ENCODE measurements at regions not wholly inside any gene's neighbourhood (a gene's known extent, or its start where the extent isn't known, plus 50 kb on each side); places are given as distances from the start of the nearest gene placed in this dataset.

- no peak for DNase-seq
- WGBS (ENCODE audit: insufficient coverage, low lambda C conversion rate): no CpG with 5 or more reads among the region's 5 CpGs
- Histone ChIP-seq H3K9me3 (ENCODE audit: control insufficient read depth, low read depth, low read length) (peaks cover 3% of the 10 kb centered on the region), H3K27ac (ENCODE audit: low read length) (no peak overlapping the region), H3K4me1 (ENCODE audit: control insufficient read depth, insufficient read depth, low read length) (no peaks in the 10 kb centered on the region), H3K36me3 (ENCODE audit: control insufficient read depth, insufficient read depth, low read length) (no peaks in the 10 kb centered on the region), H3K27me3 (ENCODE audit: control insufficient read depth, insufficient read depth, low read length) (no peaks in the 10 kb centered on the region), H3K4me3 (ENCODE audit: low read length) (no peak overlapping the region)
Measured at GRCh38 chr11:131109790-131110189, 193.5 kb upstream of the SNX19 start.

GRCh38 chr11:131111775-131112174, 195.5 kb upstream of the SNX19 start:
- no peak for DNase-seq
- Histone ChIP-seq H3K4me1 (ENCODE audit: control insufficient read depth, insufficient read depth, low read length) (no peaks in the 10 kb centered on the region), H3K27ac (ENCODE audit: low read length) (no peak overlapping the region), H3K36me3 (ENCODE audit: control insufficient read depth, insufficient read depth, low read length) (no peaks in the 10 kb centered on the region), H3K9me3 (ENCODE audit: control insufficient read depth, low read depth, low read length) (peaks cover 3% of the 10 kb centered on the region), H3K4me3 (ENCODE audit: low read length) (no peak overlapping the region), H3K27me3 (ENCODE audit: control insufficient read depth, insufficient read depth, low read length) (no peaks in the 10 kb centered on the region)
- WGBS (ENCODE audit: insufficient coverage, low lambda C conversion rate): no CpG with 5 or more reads among the region's 4 CpGs

DNA sequence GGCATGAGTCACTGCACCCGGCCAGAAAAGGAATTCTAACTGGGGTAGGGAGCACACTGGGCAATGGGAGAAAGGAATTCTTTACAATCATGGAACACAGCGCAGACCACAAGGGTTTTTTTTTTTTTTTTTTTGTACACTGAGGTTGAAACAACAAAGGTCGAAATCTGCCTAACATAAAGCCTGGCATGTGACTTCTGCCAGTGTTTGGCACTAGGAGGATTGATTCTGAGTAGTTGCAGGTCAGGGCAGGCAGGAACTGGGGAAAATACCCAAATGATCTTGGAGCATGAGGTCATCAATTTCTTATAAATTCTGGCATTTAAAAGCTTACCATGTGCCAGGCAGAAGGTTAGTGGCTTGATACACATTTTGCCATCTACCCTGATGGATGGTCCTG, 202.0 kb upstream of the SNX19 start:
- Histone ChIP-seq H3K36me3 (ENCODE audit: control insufficient read depth, insufficient read depth, low read length) (no peaks in the 10 kb centered on the region), H3K4me3 (ENCODE audit: low read length) (no peak overlapping the region), H3K4me1 (ENCODE audit: control insufficient read depth, insufficient read depth, low read length) (no peaks in the 10 kb centered on the region), H3K9me3 (ENCODE audit: control insufficient read depth, low read depth, low read length) (no peaks in the 10 kb centered on the region), H3K27ac (ENCODE audit: low read length) (no peak overlapping the region), H3K27me3 (ENCODE audit: control insufficient read depth, insufficient read depth, low read length) (no peaks in the 10 kb centered on the region)
- WGBS (ENCODE audit: insufficient coverage, low lambda C conversion rate): no CpG with 5 or more reads among the region's 3 CpGs
- DNase-seq: no peak

DNA sequence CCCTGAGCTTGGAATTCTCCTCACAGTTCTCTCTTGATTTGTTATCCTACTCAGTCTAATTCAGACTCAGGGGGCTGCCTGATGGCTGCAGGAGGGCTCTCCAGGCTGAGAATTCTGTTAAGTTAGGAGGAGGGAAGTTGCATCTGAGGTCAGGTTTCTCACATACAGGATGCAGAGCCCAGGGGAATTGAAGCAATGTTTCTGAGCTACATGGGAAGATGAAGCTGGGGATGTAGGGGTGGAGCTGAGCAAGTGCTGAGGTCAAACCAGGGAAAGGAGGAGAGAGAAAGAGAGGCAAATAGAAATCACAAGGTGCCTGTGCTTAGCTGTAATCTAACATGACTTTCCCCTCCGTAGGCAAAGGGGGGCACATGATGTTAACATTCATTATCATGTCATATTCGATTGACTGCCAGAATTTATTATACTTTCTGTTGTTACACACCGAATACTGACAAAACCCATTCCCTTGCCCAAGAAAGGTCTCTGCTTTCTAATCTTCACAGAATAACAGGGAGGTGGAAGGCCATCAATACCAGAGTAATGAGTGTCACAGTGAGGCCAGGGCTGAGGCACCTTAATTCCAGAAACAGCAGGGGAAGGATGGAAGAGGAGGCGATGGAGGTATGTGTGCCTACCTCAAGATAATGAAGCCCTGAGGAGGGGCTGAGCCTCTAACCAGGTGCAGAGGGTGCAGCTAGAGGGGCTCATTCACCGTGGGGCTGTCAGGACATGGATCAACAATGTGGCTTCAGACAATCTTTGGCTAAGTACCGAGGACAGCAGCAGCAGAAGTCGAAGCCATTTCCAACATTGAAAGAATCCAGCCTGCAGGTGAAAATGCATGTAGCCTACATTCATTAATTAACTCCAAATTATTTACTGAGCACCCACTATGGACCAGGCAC, 205.4 kb upstream of the SNX19 start:
- no peaks in the 10 kb centered on the region for H3K4me1 ChIP-seq (ENCODE audit: control insufficient read depth, insufficient read depth, low read length)
- no peaks in the 10 kb centered on the region for H3K27me3 ChIP-seq (ENCODE audit: control insufficient read depth, insufficient read depth, low read length)
- no peaks in the 10 kb centered on the region for H3K9me3 ChIP-seq (ENCODE audit: control insufficient read depth, low read depth, low read length)
- H3K36me3 ChIP-seq (ENCODE audit: control insufficient read depth, insufficient read depth, low read length): no peaks in the 10 kb centered on the region
- no peak overlapping the region for H3K27ac ChIP-seq (ENCODE audit: low read length)
- WGBS (ENCODE audit: insufficient coverage, low lambda C conversion rate): 67% methylated on average over 1 of the region's 7 CpGs
- no peak for DNase-seq
- no peak overlapping the region for H3K4me3 ChIP-seq (ENCODE audit: low read length)

DNA sequence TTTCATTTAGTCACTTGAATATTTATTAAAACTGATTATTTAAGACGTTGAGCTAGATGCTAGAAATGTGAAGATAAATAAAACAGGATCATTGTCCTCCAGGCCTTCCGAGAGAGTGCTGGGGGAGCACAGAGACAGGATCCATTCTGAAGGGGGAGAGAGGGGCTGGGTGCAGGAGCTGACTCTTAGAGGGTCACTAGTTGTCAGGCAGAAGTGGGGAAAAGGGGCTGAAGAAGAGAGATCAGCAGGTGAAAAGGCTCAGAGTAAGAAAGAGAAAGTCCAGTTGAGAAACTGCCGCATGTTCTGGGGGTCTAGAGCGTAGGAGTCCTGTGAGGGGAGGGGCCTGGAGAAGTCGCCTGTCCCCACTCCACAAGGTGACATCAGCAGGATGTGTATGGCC, 206.2 kb upstream of the SNX19 start:
- Histone ChIP-seq H3K27ac (ENCODE audit: low read length) (no peak overlapping the region), H3K27me3 (ENCODE audit: control insufficient read depth, insufficient read depth, low read length) (no peaks in the 10 kb centered on the region), H3K4me1 (ENCODE audit: control insufficient read depth, insufficient read depth, low read length) (no peaks in the 10 kb centered on the region), H3K36me3 (ENCODE audit: control insufficient read depth, insufficient read depth, low read length) (no peaks in the 10 kb centered on the region), H3K9me3 (ENCODE audit: control insufficient read depth, low read depth, low read length) (no peaks in the 10 kb centered on the region), H3K4me3 (ENCODE audit: low read length) (no peak overlapping the region)
- 83% methylated on average over 2 of the region's 5 CpGs for WGBS (ENCODE audit: insufficient coverage, low lambda C conversion rate)
- no peak for DNase-seq

DNA sequence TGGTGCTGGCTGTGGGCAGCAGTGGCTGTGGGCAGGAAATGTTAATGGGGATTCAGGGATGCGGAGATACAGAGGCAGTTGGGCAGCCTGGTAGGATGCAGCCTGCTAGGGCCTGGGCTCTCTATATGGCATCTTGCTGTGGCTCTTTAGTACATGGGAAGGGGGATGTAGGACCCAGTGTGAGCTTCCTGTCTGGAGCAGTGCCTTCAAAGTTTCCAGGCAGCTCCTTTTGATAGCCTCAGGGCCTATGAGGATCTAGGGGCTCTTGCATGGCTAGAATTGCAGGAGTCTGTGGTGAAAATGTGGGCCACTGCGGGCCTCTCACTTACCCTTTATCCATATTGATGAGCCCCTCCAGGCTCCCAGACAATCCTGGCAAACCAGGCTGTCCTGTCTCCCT, 213.2 kb upstream of the SNX19 start:
- no peaks in the 10 kb centered on the region for H3K4me1 ChIP-seq (ENCODE audit: control insufficient read depth, insufficient read depth, low read length)
- no peaks in the 10 kb centered on the region for H3K9me3 ChIP-seq (ENCODE audit: control insufficient read depth, low read depth, low read length)
- WGBS (ENCODE audit: insufficient coverage, low lambda C conversion rate): 100% methylated on average over 1 of the region's 2 CpGs
- H3K27ac ChIP-seq (ENCODE audit: low read length): no peak overlapping the region
- no peak overlapping the region for H3K4me3 ChIP-seq (ENCODE audit: low read length)
- no peaks in the 10 kb centered on the region for H3K36me3 ChIP-seq (ENCODE audit: control insufficient read depth, insufficient read depth, low read length)
- no peaks in the 10 kb centered on the region for H3K27me3 ChIP-seq (ENCODE audit: control insufficient read depth, insufficient read depth, low read length)
- no peak for DNase-seq

- no CpG with 5 or more reads among the region's 3 CpGs for WGBS (ENCODE audit: insufficient coverage, low lambda C conversion rate)
Measured at GRCh38 chr11:131135611-131136010, 219.3 kb upstream of the SNX19 start.

GRCh38 chr11:131136486-131136885, 220.2 kb upstream of the SNX19 start:
- no peak overlapping the region for H3K27ac ChIP-seq (ENCODE audit: low read length)
- H3K4me1 ChIP-seq (ENCODE audit: control insufficient read depth, insufficient read depth, low read length): no peaks in the 10 kb centered on the region
- H3K27me3 ChIP-seq (ENCODE audit: control insufficient read depth, insufficient read depth, low read length): no peaks in the 10 kb centered on the region
- no peak for DNase-seq
- H3K9me3 ChIP-seq (ENCODE audit: control insufficient read depth, low read depth, low read length): no peaks in the 10 kb centered on the region
- H3K4me3 ChIP-seq (ENCODE audit: low read length): no peak overlapping the region
- H3K36me3 ChIP-seq (ENCODE audit: control insufficient read depth, insufficient read depth, low read length): no peaks in the 10 kb centered on the region
- no CpG with 5 or more reads among the region's 1 CpG for WGBS (ENCODE audit: insufficient coverage, low lambda C conversion rate)

More at GRCh38 chr11:131135611-131136010, 219.3 kb upstream of the SNX19 start:
- Histone ChIP-seq H3K27me3 (ENCODE audit: control insufficient read depth, insufficient read depth, low read length) (no peaks in the 10 kb centered on the region), H3K4me3 (ENCODE audit: low read length) (no peak overlapping the region), H3K27ac (ENCODE audit: low read length) (no peak overlapping the region), H3K4me1 (ENCODE audit: control insufficient read depth, insufficient read depth, low read length) (no peaks in the 10 kb centered on the region), H3K9me3 (ENCODE audit: control insufficient read depth, low read depth, low read length) (no peaks in the 10 kb centered on the region), H3K36me3 (ENCODE audit: control insufficient read depth, insufficient read depth, low read length) (no peaks in the 10 kb centered on the region)
- DNase-seq: no peak

DNA sequence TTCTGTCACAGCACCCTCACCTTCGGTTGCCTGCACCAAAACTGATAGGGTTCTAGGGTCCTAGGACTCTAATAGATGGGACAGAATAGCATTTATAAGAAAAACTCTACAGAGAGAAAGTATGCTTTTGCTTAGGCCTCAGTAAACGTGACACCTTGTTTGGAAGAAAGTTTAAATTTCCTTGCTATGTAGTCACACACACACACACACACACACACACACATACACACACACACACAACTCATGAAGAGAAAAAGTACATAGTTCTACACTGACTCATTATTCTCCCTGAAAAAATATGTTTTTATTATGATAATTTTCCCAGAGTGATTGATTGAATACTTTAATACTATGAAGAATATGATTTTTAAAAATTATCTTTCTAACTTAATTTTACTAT, 220.8 kb upstream of the SNX19 start:
- H3K9me3 ChIP-seq (ENCODE audit: control insufficient read depth, low read depth, low read length): no peaks in the 10 kb centered on the region
- DNase-seq: no peak
- WGBS (ENCODE audit: insufficient coverage, low lambda C conversion rate): no CpG with 5 or more reads among the region's 2 CpGs
- no peaks in the 10 kb centered on the region for H3K4me1 ChIP-seq (ENCODE audit: control insufficient read depth, insufficient read depth, low read length)
- H3K36me3 ChIP-seq (ENCODE audit: control insufficient read depth, insufficient read depth, low read length): no peaks in the 10 kb centered on the region
- H3K27me3 ChIP-seq (ENCODE audit: control insufficient read depth, insufficient read depth, low read length): no peaks in the 10 kb centered on the region
- H3K27ac ChIP-seq (ENCODE audit: low read length): no peak overlapping the region
- H3K4me3 ChIP-seq (ENCODE audit: low read length): no peak overlapping the region

GRCh38 chr11:131138731-131139130, 222.5 kb upstream of the SNX19 start:
- H3K4me3 ChIP-seq (ENCODE audit: low read length): no peak overlapping the region
- no peaks in the 10 kb centered on the region for H3K4me1 ChIP-seq (ENCODE audit: control insufficient read depth, insufficient read depth, low read length)
- H3K9me3 ChIP-seq (ENCODE audit: control insufficient read depth, low read depth, low read length): no peaks in the 10 kb centered on the region
- DNase-seq: no peak
- WGBS (ENCODE audit: insufficient coverage, low lambda C conversion rate): no CpG with 5 or more reads among the region's 4 CpGs
- H3K27me3 ChIP-seq (ENCODE audit: control insufficient read depth, insufficient read depth, low read length): no peaks in the 10 kb centered on the region
- no peak overlapping the region for H3K27ac ChIP-seq (ENCODE audit: low read length)
- H3K36me3 ChIP-seq (ENCODE audit: control insufficient read depth, insufficient read depth, low read length): no peaks in the 10 kb centered on the region

GRCh38 chr11:131145791-131146190, 224.6 kb upstream of the NTM start:
- WGBS (ENCODE audit: insufficient coverage, low lambda C conversion rate): no CpG with 5 or more reads among the region's 5 CpGs
- Histone ChIP-seq H3K36me3 (ENCODE audit: control insufficient read depth, insufficient read depth, low read length) (no peaks in the 10 kb centered on the region), H3K27me3 (ENCODE audit: control insufficient read depth, insufficient read depth, low read length) (no peaks in the 10 kb centered on the region), H3K27ac (ENCODE audit: low read length) (no peak overlapping the region), H3K9me3 (ENCODE audit: control insufficient read depth, low read depth, low read length) (no peaks in the 10 kb centered on the region), H3K4me3 (ENCODE audit: low read length) (no peak overlapping the region), H3K4me1 (ENCODE audit: control insufficient read depth, insufficient read depth, low read length) (no peaks in the 10 kb centered on the region)
- no peak for DNase-seq
